GM12878 (cell line): ENCODE measurements at regions not wholly inside any gene's neighbourhood (a gene's known extent, or its start where the extent isn't known, plus 50 kb on each side); places are given as distances from the start of the nearest gene placed in this dataset.

ENCODE experiments used
- ATAC-seq: fragments of 200-7000 bp; cut with Tn5 transposase; 3 replicates; pipeline ENCODE4 v1.9.1; 2020; ENCODE audit warnings: mild to moderate bottlenecking, moderate library complexity
- BruUV-seq: library from RNA; stranded (reverse); fragments of 400-500 nt; replicated peaks from 2 replicates; lab custom pipeline; 2021; lab: Mats Ljungman, UMichigan
- CTCF ChIA-PET: fragments of 300-600 bp; sonication (Branson Sonifier 250); formaldehyde crosslinking; extraction: SDS; loops from one replicate; lab custom pipeline; 2021; ENCODE audit warnings: inconsistent platforms; lab: Yijun Ruan, JAX
- POLR2A ChIA-PET: fragments of 350-600 bp; formaldehyde crosslinking; extraction: SDS; loops from one replicate; lab custom pipeline; 2021; ENCODE audit warnings: inconsistent platforms; lab: Charles Lee
- RAD21 ChIA-PET: fragments of 300-600 bp; sonication (Branson Sonifier 250); formaldehyde crosslinking; loops from one replicate; lab custom pipeline; 2023; ENCODE audit warnings: antibody characterized with exemption; ENCODE audit not compliant: unreplicated experiment; lab: Charles Lee
- SMC1A ChIA-PET: fragments of 300-600 bp; sonication (Branson Sonifier 250); formaldehyde crosslinking; loops from one replicate; lab custom pipeline; 2023; ENCODE audit not compliant: unreplicated experiment, uncharacterized antibody; lab: Charles Lee
- DNase-seq: peaks from one replicate; pipeline ENCODE4 v3.0.0-alpha.2; 2011; ENCODE audit warnings: low read depth, low spot score
- FAIRE-seq: peaks from 3 replicates; lab custom pipeline; 2011; peaks lifted over from hg19 to GRCh38; lab: Jason Lieb, UNC
- H2AFZ ChIP-seq: 2 replicates; pipeline ENCODE4 v1.6.0; 2011; ENCODE audit warnings: low read depth, low read length, control low read depth; ENCODE audit not compliant: control insufficient read depth
- H3K27ac ChIP-seq: 2 replicates; pipeline ENCODE4 v1.5.1; 2011; ENCODE audit warnings: control low read depth; ENCODE audit not compliant: control insufficient read depth, insufficient read depth
- H3K27me3 ChIP-seq, 2 experiments: replicated peaks in 1 of 2; 2 replicates each; pipeline versions ENCODE4 v1.6.0 to v1.6.1; 2011; ENCODE audit warnings: low read length in 1 of 2; ENCODE audit not compliant: control insufficient read depth in 2 of 2, insufficient read depth in 2 of 2
- H3K36me3 ChIP-seq, 2 experiments: 2 replicates each; pipeline ENCODE4 v1.5.1; 2011; ENCODE audit warnings: low read length in 1 of 2; ENCODE audit not compliant: control insufficient read depth in 2 of 2, insufficient read depth in 2 of 2
- H3K4me1 ChIP-seq: 2 replicates; pipeline ENCODE4 v1.6.1; 2011; ENCODE audit warnings: mild to moderate bottlenecking, low read length, moderate library complexity, mixed read lengths; ENCODE audit not compliant: control insufficient read depth, insufficient read depth
- H3K4me2 ChIP-seq: 2 replicates; pipeline ENCODE4 v1.6.0; 2011; ENCODE audit warnings: control low read depth; ENCODE audit not compliant: control insufficient read depth, insufficient read depth
- H3K4me3 ChIP-seq: fragments of 200-600 bp; sonication (generic); 2 replicates; pipeline ENCODE4 v1.5.1; 2016
- H3K79me2 ChIP-seq: 2 replicates; pipeline ENCODE4 v1.6.0; 2011; ENCODE audit warnings: low read length; ENCODE audit not compliant: control insufficient read depth, insufficient read depth
- H3K9ac ChIP-seq: 2 replicates; pipeline ENCODE4 v1.8.0; 2011; ENCODE audit warnings: low read length, control low read depth, mixed read lengths; ENCODE audit not compliant: control insufficient read depth, insufficient read depth
- H3K9me3 ChIP-seq: replicated peaks from 3 replicates; pipeline ENCODE4 v1.5.1; 2011; ENCODE audit warnings: mild to moderate bottlenecking, low read length; ENCODE audit not compliant: control insufficient read depth, insufficient read depth
- H4K20me1 ChIP-seq: 2 replicates; pipeline ENCODE4 v1.6.0; 2011; ENCODE audit not compliant: control insufficient read depth, insufficient read depth
- ATF3 ChIP-seq: IDR thresholded peaks from 2 replicates; pipeline ENCODE4 v1.6.1; 2011; ENCODE audit warnings: low read depth, mild to moderate bottlenecking, low read length, moderate library complexity, borderline replicate concordance; ENCODE audit errors: extremely low read depth
- CEBPB ChIP-seq, 2 experiments: fragments of 150-350 bp in 1 of 2; IDR thresholded peaks; 2 replicates each; pipeline ENCODE4 v1.6.1; 2012 to 2014; ENCODE audit warnings: low read depth in 2 of 2, low read length in 2 of 2, borderline replicate concordance in 1 of 2, inconsistent platforms in 1 of 2
- CREB1 ChIP-seq: IDR thresholded peaks from 2 replicates; pipeline ENCODE4 v1.6.1; 2012; ENCODE audit warnings: low read depth, mild to moderate bottlenecking, inconsistent platforms
- EP300 ChIP-seq, 2 experiments: fragments of 150-350 bp in 1 of 2; IDR thresholded peaks; 2 replicates each; pipeline ENCODE4 v1.6.1; 2011 to 2012; ENCODE audit warnings: low read depth in 2 of 2, low read length in 2 of 2, borderline replicate concordance in 1 of 2, improper control_type of control experiment in 1 of 2, inconsistent platforms in 1 of 2; ENCODE audit not compliant: control insufficient read depth in 1 of 2
- FOXK2 ChIP-seq: fragments of 450-650 bp; IDR thresholded peaks from 2 replicates; pipeline ENCODE4 v1.6.1; 2017; ENCODE audit warnings: mild to moderate bottlenecking, moderate library complexity
- FOXM1 ChIP-seq: IDR thresholded peaks from 2 replicates; pipeline ENCODE4 v1.6.1; 2012; ENCODE audit warnings: low read depth, mild to moderate bottlenecking, inconsistent platforms, low read length, moderate library complexity
- HCFC1 ChIP-seq: fragments of 150-350 bp; IDR thresholded peaks from 2 replicates; pipeline ENCODE4 v1.6.1; 2014; ENCODE audit warnings: low read length
- MTA3 ChIP-seq: IDR thresholded peaks from 2 replicates; pipeline ENCODE4 v1.6.1; 2012; ENCODE audit warnings: low read length, inconsistent platforms, borderline replicate concordance
- MYC ChIP-seq: IDR thresholded peaks from 2 replicates; pipeline ENCODE4 v1.6.1; 2011; ENCODE audit warnings: mild to moderate bottlenecking, low read length, moderate library complexity, inconsistent platforms; ENCODE audit not compliant: insufficient read depth, insufficient replicate concordance, insufficient read length, severe bottlenecking
- NR2C2 ChIP-seq: IDR thresholded peaks from 2 replicates; pipeline ENCODE4 v1.6.1; 2011; ENCODE audit warnings: borderline replicate concordance, low read depth; ENCODE audit not compliant: control insufficient read depth, insufficient read length
- SUZ12 ChIP-seq: fragments of 200-600 bp; sonication (generic); IDR thresholded peaks from one replicate; pipeline ENCODE4 v1.6.1; 2018; ENCODE audit warnings: antibody characterized with exemption, mild to moderate bottlenecking; ENCODE audit not compliant: unreplicated experiment
- TBL1XR1 ChIP-seq: IDR thresholded peaks from 2 replicates; pipeline ENCODE4 v1.6.1; 2012; ENCODE audit warnings: low read depth, low read length, improper control_type of control experiment
- ZNF207 ChIP-seq: fragments of 450-650 bp; IDR thresholded peaks from 2 replicates; pipeline ENCODE4 v1.6.1; 2014; ENCODE audit warnings: antibody characterized with exemption, mild to moderate bottlenecking, borderline replicate concordance
- WGBS: methylation state at CpG from one replicate; pipeline ENCODE4 v1.1.6; 2016; ENCODE audit warnings: low lambda C conversion rate; ENCODE audit not compliant: insufficient replicate concordance, insufficient coverage; ENCODE audit errors: missing lambda C conversion rate; 5-methylcytosine and 5-hydroxymethylcytosine counted together
- in situ Hi-C: fragments of 300-500 bp; cut with MboI; formaldehyde crosslinking; loops from 9 replicates; pipeline ENCODE4 v1.14.3; 2018; ENCODE audit warnings: mixed read lengths
- intact Hi-C: fragments of 100-400 bp; cut with micrococcal nuclease; formaldehyde crosslinking; loops from one replicate; pipeline ENCODE4 v1.14.2; 2022; ENCODE audit not compliant: unreplicated experiment
- TF ChIP-seq, protein P1 (sequence below): fragments of 450-650 bp; conservative IDR thresholded peaks from 2 replicates; pipeline ENCODE4 v1.6.1; 2017; ENCODE audit warnings: mild to moderate bottlenecking, moderate library complexity
- TF ChIP-seq, protein P2 (sequence below): fragments of 450-650 bp; IDR thresholded peaks from 2 replicates; pipeline ENCODE4 v1.6.1; 2017; ENCODE audit warnings: mild to moderate bottlenecking
- TF ChIP-seq, protein P3 (sequence below): IDR thresholded peaks from 2 replicates; pipeline ENCODE4 v1.6.1; 2012; ENCODE audit warnings: low read depth, low read length, improper control_type of control experiment
- TF ChIP-seq, protein P4 (sequence below): fragments of 450-650 bp; IDR thresholded peaks from 2 replicates; pipeline ENCODE4 v1.6.1; 2017; ENCODE audit warnings: mild to moderate bottlenecking, low read depth, inconsistent platforms; ENCODE audit not compliant: poor library complexity, severe bottlenecking

GRCh38 chr21:18023157-18023556 lies 204.0 kb upstream of the C21orf91 start:
- H3K9ac ChIP-seq: no peak overlapping the region
- H3K4me3 ChIP-seq: no peak overlapping the region
- no peaks in the 10 kb centered on the region for H4K20me1 ChIP-seq
- DNase-seq (no peak), ATAC-seq (no peak), FAIRE-seq (no peak)
- ChIA-PET CTCF (interaction anchor here (1.2 kb wide), 1 partner anchor 9 kb away, joined by 3 read pairs; no protein-coding TSS in a partner anchor), RAD21 (no interaction called here), SMC1A (no interaction called here), POLR2A (no interaction called here)
- WGBS: 4% methylated on average over 4 of the region's 4 CpGs
- H3K4me2 ChIP-seq: no peak overlapping the region
- H3K4me1 ChIP-seq: no peaks in the 10 kb centered on the region
- no peaks in the 10 kb centered on the region for H3K27me3 ChIP-seq
- H3K79me2 ChIP-seq: no peaks in the 10 kb centered on the region
- in situ Hi-C loops (no loop called here), intact Hi-C loops (no loop called here)
- H3K36me3 ChIP-seq: no peaks in the 10 kb centered on the region
- H3K27ac ChIP-seq: no peak overlapping the region
- H2AFZ ChIP-seq: no peak overlapping the region
- BruUV-seq: no TSS peak
- no peaks in the 10 kb centered on the region for H3K9me3 ChIP-seq
- TF ChIP-seq MTA3 (no peak), SUZ12 (no peak), NR2C2 (no peak), EP300 (IDR thresholded peaks at IDR 0.05; ENCODE audit: borderline replicate concordance in 1 of 2, control insufficient read depth in 1 of 2, low read depth in 2 of 2, low read length in 2 of 2) (no peak), CEBPB (IDR thresholded peaks at IDR 0.05; ENCODE audit: borderline replicate concordance in 1 of 2, low read depth in 2 of 2, low read length in 2 of 2) (no peak), ATF3 (no peak), CREB1 (no peak), ZNF207 (no peak), FOXK2 (no peak), FOXM1 (no peak), HCFC1 (no peak), TBL1XR1 (no peak), MYC (no peak)
- TF ChIP-seq, protein P1, sequence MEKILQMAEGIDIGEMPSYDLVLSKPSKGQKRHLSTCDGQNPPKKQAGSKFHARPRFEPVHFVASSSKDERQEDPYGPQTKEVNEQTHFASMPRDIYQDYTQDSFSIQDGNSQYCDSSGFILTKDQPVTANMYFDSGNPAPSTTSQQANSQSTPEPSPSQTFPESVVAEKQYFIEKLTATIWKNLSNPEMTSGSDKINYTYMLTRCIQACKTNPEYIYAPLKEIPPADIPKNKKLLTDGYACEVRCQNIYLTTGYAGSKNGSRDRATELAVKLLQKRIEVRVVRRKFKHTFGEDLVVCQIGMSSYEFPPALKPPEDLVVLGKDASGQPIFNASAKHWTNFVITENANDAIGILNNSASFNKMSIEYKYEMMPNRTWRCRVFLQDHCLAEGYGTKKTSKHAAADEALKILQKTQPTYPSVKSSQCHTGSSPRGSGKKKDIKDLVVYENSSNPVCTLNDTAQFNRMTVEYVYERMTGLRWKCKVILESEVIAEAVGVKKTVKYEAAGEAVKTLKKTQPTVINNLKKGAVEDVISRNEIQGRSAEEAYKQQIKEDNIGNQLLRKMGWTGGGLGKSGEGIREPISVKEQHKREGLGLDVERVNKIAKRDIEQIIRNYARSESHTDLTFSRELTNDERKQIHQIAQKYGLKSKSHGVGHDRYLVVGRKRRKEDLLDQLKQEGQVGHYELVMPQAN: no peak
- TF ChIP-seq, protein P2, sequence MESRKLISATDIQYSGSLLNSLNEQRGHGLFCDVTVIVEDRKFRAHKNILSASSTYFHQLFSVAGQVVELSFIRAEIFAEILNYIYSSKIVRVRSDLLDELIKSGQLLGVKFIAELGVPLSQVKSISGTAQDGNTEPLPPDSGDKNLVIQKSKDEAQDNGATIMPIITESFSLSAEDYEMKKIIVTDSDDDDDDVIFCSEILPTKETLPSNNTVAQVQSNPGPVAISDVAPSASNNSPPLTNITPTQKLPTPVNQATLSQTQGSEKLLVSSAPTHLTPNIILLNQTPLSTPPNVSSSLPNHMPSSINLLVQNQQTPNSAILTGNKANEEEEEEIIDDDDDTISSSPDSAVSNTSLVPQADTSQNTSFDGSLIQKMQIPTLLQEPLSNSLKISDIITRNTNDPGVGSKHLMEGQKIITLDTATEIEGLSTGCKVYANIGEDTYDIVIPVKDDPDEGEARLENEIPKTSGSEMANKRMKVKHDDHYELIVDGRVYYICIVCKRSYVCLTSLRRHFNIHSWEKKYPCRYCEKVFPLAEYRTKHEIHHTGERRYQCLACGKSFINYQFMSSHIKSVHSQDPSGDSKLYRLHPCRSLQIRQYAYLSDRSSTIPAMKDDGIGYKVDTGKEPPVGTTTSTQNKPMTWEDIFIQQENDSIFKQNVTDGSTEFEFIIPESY: no peak
- TF ChIP-seq, protein P3, sequence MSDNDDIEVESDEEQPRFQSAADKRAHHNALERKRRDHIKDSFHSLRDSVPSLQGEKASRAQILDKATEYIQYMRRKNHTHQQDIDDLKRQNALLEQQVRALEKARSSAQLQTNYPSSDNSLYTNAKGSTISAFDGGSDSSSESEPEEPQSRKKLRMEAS: no peak
- TF ChIP-seq, protein P4, sequence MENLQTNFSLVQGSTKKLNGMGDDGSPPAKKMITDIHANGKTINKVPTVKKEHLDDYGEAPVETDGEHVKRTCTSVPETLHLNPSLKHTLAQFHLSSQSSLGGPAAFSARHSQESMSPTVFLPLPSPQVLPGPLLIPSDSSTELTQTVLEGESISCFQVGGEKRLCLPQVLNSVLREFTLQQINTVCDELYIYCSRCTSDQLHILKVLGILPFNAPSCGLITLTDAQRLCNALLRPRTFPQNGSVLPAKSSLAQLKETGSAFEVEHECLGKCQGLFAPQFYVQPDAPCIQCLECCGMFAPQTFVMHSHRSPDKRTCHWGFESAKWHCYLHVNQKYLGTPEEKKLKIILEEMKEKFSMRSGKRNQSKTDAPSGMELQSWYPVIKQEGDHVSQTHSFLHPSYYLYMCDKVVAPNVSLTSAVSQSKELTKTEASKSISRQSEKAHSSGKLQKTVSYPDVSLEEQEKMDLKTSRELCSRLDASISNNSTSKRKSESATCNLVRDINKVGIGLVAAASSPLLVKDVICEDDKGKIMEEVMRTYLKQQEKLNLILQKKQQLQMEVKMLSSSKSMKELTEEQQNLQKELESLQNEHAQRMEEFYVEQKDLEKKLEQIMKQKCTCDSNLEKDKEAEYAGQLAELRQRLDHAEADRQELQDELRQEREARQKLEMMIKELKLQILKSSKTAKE: no peak
